ENCODE measurements at regions not wholly inside any gene's neighbourhood (a gene's known extent, or its start where the extent isn't known, plus 50 kb on each side); places are given as distances from the start of the nearest gene placed in this dataset.
"Not testable (repeated sequence)": the region's sequence is repeated elsewhere in the genome, so short reads cannot be mapped to it uniquely, and the experiment has no call there.

DNA sequence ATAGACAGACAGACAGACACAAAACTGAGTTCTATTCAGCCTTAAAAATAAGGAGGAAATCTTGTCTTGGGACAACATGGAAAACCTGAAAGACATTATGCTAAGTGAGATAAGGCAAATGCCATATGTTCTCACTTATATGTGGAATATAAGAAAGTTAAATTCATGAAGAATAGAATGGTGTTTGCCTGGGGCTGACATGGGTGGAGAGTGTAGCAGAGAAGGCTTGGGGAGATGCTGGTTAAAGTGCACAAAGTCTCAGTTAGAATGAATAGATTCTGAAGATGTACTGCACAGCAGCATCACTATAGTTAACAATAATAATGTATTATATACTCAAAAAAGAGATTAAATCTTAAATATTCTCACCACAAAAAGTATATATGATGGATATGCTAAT lies 355.5 kb downstream of the LRRIQ3 start:
- no peak for DNase-seq

DNA sequence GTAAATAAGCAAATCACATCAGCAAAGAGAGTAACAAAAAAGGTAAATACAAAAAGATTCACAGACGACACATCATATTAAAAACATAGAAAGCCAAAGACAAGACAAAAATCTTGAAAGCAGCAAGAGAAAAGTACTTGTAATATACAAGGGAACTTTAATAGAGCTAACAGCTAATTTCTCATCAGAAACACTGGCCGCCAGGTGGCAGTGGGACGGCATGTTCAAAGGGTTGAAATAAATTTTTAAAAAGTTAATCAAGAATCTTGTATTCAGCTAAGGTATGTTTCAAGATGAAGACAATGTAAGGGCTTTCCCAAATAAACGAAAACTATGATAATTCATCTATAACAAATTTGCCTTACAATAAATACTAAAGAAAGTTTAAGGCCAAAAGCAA lies 358.1 kb downstream of the LRRIQ3 start:
- no peak for DNase-seq

GRCh38 chr1:73832276-73833181 lies 365.4 kb downstream of the LRRIQ3 start:
- no peak for DNase-seq

DNA sequence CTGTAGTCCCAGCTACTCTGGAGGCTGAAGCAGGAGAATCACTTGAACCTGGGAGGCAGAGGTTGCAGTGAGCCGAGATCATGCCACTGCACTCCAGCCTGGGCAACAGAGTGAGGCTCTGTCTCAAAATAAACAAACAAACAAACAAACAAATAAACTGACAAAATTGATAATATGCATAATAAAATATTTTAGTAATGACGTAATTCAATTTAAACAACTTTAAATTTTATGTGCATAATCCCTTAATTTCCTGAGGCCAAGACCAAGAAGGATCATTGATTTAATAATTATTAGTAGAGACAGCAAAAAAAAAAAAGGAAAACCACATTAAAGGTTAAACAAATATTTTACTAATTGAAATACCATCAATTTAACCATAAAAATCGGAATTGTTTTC lies 370.7 kb downstream of the LRRIQ3 start:
- not testable (repeated sequence) for DNase-seq

DNA sequence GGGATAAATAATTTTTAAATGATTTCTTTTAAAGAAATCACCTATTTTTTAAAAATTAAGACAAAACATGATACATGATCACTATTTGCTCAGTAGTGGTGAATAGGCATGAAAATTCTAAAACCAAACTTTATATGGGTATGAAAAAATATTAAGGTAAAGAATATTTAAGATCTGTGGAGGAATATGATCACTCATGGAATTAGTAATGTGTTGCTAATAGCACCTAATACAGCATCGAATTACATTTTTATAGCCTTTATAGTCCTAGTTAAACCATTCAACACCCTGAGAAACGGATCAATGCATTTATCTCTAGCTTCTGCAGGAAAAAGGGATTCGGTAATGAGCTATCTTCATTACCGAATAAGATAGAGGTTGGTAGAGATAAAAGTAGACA lies 373.9 kb downstream of the LRRIQ3 start:
- no peak for DNase-seq

DNA sequence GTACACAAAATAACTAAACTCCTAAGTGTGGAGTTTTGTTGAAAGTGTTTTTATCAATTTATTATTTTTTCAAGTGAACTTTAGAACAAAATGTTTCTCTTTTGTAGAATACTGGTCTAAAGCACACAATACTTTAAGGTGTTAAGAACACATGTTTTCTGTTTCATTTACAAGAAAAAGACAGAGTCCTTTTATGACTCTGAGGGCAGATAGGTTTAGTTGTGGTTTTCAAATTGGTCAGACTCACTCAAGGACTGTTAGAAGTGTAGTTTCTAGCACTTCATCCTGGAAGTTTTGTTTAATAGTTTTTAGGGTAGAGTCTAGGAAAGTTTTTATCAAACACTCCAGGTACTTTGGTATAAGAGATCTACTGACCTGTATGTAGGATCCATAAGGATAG lies 376.5 kb downstream of the LRRIQ3 start:
- no peak for DNase-seq

GRCh38 chr1:73820843-73821242 lies 377.1 kb downstream of the LRRIQ3 start:
- DNase-seq = no peak

DNA sequence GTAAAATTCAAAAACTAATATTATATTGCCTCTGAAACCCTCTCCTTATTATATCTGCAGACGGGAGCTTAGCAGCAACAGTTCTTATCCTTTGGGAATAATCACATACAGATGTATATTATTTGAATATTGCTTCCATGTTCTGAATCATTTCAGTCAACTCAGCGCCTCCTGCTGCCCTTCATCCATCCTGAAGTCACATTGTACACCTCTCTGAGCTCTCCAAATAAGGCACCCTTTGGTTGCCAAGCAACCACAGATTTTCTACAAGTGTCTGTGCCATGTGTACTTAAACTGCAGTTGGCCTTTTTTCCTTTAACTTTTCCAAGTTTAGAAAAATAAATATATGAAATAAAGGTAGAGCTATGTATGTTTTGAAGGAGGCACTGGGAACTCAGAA lies 384.3 kb downstream of the LRRIQ3 start:
- DNase-seq = no peak

DNA sequence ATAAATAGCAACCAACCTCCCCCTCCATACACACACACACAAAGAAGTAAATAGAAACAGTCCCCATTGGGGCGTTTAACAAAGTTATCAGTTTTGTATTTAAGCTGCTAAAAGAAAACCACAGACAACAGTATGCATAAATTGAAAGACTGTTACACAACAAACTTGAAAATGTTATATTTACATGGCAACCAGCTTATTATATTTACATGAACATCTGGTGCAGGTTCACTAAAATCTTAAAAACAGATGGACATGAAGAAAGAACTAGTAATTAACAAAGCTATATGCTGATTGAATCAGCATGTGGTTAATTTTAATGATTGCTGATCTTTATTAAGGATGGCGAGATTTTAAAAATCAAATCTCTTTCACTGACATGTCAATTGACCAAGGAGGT lies 384.7 kb downstream of the LRRIQ3 start:
- DNase-seq = no peak

- no peak for DNase-seq
Observed at GRCh38 chr1:73811798-73812197, 386.2 kb downstream of the LRRIQ3 start.

DNA sequence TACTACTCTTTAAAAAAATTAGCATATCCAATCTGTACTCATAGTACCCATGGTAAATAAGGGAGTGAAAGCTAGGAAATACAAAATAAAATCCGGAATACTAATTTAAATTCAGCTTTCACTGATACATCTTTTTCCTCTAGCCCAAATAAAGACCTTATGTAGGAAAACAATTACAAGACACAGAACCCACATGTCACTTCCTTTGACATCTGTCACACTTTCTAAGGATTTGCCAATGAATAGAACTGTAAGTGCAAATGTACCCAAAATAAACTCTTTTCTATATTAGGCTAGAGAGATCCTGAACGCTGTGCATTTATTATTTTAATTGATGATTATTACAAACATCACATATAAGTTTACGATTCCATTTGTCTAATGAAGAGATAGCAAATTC lies 393.0 kb downstream of the LRRIQ3 start:
- no peak for DNase-seq

- DNase-seq = no peak
Observed at GRCh38 chr1:73803380-73803779, 394.6 kb downstream of the LRRIQ3 start.

DNA sequence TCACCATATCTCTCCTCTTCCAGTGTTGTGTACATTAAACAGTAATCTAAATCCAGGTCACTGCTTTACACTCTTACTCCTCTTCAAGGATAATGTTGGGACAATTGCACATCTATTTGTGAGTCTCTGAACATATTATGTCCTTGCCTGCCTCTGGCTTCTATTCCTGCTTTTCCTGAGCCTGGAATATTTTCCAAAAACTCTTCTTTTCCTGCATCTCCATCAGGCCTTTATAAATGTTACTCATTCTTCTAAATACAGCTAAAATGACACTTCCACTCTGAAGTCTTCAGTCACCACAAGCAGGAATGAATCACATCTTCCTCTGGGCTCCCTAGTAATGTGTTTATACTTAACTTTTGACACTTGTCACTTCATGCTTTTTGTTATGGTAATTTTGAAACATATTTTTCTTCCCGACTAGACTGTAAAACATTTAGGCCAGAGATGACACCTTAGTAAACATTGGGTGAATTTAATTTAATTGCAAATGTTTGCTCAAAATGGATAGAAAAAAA lies 396.0 kb downstream of the LRRIQ3 start:
- no peak for DNase-seq

DNA sequence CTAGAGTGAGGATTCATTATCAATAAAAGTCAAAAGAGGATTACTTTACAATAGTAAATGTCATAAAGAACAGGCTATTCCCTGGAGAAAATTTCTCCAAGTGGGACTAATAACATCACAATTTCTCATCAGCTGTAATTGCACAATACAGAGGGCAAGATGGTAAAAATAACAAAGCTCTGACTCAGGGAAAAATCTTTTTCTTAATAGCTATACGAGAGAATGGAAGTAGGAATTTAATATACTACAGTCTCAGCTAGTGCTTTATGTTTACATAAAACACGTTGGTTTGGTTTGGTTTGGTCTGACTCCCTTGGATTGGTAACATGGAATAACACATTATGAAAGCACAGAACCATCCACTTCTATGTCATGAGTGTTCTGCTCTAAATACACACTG lies 397.6 kb downstream of the LRRIQ3 start:
- DNase-seq = no peak

GRCh38 chr1:73789965-73790364 lies 408.0 kb downstream of the LRRIQ3 start:
- DNase-seq = no peak

DNA sequence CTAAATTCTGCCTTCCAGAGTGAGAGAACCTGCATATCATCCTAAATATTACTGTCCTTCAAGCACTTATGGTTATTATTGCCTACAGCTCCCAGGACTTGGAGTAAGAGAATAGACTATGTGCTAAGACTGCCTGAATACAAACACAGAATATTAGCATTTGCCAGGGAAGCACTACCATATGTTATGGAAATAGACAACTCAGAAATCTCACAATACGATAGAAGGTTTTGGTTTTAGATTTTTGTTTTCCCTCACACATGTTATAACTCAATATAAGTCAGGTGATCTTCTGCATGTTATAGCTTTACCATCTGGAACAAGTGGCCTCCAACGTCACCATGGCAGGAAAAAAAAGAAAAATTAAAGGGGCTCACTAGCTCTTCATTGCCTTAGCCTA lies 413.9 kb downstream of the LRRIQ3 start:
- no peak for DNase-seq

- DNase-seq = no peak
Observed at GRCh38 chr1:73783352-73783751, 414.6 kb downstream of the LRRIQ3 start.

- no peak for DNase-seq
Observed at GRCh38 chr1:73782901-73783300, 415.1 kb downstream of the LRRIQ3 start.

- DNase-seq = no peak
Observed at GRCh38 chr1:73781251-73781650, 416.7 kb downstream of the LRRIQ3 start.

DNA sequence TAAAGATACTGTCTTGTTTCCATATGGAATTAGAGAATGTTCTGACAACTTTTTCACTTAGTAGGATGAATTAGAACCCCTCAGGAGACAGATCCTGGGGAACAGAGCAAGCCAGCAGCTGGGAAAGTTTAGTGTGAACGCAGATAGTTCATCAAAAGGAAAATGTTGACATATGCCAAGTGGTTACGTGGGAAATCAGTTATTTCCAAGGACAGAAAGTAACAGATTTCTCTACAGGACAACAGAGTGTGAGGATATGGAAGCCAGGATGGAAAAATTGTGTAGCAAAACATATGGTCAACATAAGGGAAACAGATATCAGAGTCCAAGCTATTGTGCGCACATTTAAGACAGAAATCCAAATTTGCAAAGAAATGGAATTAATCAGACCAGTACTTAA lies 419.5 kb downstream of the LRRIQ3 start:
- no peak for DNase-seq

DNA sequence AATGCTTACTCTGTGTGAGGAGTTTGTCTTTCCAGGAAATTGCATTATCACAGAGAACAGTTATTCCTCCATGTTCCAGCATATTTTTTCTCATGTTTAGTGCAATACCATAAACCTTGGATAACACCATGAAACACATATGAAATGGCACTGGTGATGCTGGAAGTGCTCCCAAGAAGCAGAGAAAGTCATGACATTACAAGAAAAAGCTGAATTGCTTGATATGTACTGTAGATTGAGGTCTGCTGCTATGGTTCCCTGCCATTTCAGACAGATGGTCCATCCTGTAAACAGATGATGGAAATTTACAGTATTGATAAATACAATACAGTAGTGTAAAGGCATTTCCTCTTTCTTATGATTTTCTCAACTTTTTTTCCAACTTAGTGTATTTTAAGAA lies 422.1 kb downstream of the LRRIQ3 start:
- DNase-seq = no peak

DNA sequence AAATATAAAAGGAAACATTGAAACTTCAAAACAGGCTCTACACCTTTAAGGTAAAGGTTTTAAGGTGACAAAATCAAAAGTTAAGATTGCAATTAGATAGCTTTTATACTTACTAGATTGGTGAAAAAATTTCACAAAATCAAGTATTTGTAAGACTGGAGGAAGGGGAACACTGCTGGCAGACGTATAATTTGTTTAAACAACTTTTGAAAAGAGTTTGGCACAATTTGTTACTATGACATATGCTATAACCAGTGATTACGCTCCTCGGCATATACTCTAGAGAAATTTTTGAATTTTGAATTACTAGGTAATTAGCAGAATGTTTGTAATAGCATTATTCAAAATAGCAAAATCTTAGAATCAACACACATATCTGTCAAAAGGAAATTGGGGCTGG lies 425.0 kb downstream of the LRRIQ3 start:
- DNase-seq = no peak

GRCh38 chr1:73771396-73771795 lies 426.6 kb downstream of the LRRIQ3 start:
- no peak for DNase-seq

- no peak for DNase-seq
Observed at GRCh38 chr1:73770109-73770905, 427.7 kb downstream of the LRRIQ3 start.

All from SIG-M5 (cell line).